Liver (tissue), 8 donors: ENCODE measurements at regions not wholly inside any gene's neighbourhood (a gene's known extent, or its start where the extent isn't known, plus 50 kb on each side); places are given as distances from the start of the nearest gene placed in this dataset.

ENCODE experiments used
- DNase-seq: peaks from one replicate; pipeline ENCODE4 v3.0.0-alpha.2; 2017; ENCODE audit warnings: low spot score
- H3K27ac ChIP-seq, 2 donors: one replicate each; pipeline ENCODE4 v1.7.0; 2013; ENCODE audit warnings: inconsistent platforms in 2 of 2, low read length in 2 of 2, control low read depth in 1 of 2, low read depth in 1 of 2, mild to moderate bottlenecking in 1 of 2
- H3K27me3 ChIP-seq, 4 donors: one replicate each; pipeline versions ENCODE4 v1.6.1 to v1.7.0; 2013; ENCODE audit warnings: low read length in 3 of 4, inconsistent platforms in 1 of 4, mild to moderate bottlenecking in 1 of 4, moderate library complexity in 1 of 4; ENCODE audit not compliant: control insufficient read depth in 4 of 4, insufficient read depth in 4 of 4
- H3K36me3 ChIP-seq, 4 donors: one replicate each; pipeline versions ENCODE4 v1.6.1 to v1.7.0; 2013; ENCODE audit warnings: low read length in 3 of 4, mild to moderate bottlenecking in 3 of 4, low read depth in 1 of 4, moderate library complexity in 1 of 4; ENCODE audit not compliant: control insufficient read depth in 4 of 4, insufficient read depth in 3 of 4
- H3K4me1 ChIP-seq, 4 donors: one replicate each; pipeline versions ENCODE4 v1.6.1 to v1.7.0; 2013; ENCODE audit warnings: low read length in 3 of 4, mild to moderate bottlenecking in 3 of 4, moderate library complexity in 1 of 4; ENCODE audit not compliant: control insufficient read depth in 4 of 4, insufficient read depth in 4 of 4
- H3K4me3 ChIP-seq, 3 donors: one replicate each; pipeline versions ENCODE4 v1.6.1 to v1.7.0; 2013; ENCODE audit warnings: low read length in 3 of 3, control low read depth in 1 of 3, low read depth in 1 of 3, mild to moderate bottlenecking in 1 of 3
- H3K9ac ChIP-seq, 2 donors: one replicate each; pipeline ENCODE4 v1.7.0; 2013; ENCODE audit warnings: low read length in 2 of 2, mild to moderate bottlenecking in 2 of 2, moderate library complexity in 2 of 2, control low read depth in 1 of 2, low read depth in 1 of 2
- H3K9me3 ChIP-seq, 4 donors: one replicate each; pipeline versions ENCODE4 v1.6.1 to v1.7.0; 2013; ENCODE audit warnings: low read length in 3 of 4; ENCODE audit not compliant: control insufficient read depth in 4 of 4
- ATF3 ChIP-seq: IDR thresholded peaks from 2 replicates; pipeline ENCODE4 v1.6.1; 2016; ENCODE audit warnings: antibody characterized with exemption
- CTCF ChIP-seq: fragments of 150-350 bp; IDR thresholded peaks from 2 replicates; pipeline ENCODE4 v1.5.1; 2017; ENCODE audit warnings: improper control_type of control experiment, low read depth, low read length; ENCODE audit not compliant: missing input control
- EGR1 ChIP-seq, 2 donors: IDR thresholded peaks; 2 replicates each; pipeline ENCODE4 v1.6.1; 2016 to 2018; ENCODE audit warnings: antibody characterized with exemption in 2 of 2, low read depth in 2 of 2
- FOXA1 ChIP-seq: IDR thresholded peaks from 2 replicates; pipeline ENCODE4 v1.6.1; 2016; ENCODE audit warnings: antibody characterized with exemption
- FOXA2 ChIP-seq: IDR thresholded peaks from 2 replicates; pipeline ENCODE4 v1.6.1; 2016; ENCODE audit warnings: antibody characterized with exemption
- GABPA ChIP-seq, 2 donors: IDR thresholded peaks in 1 of 2; conservative IDR thresholded peaks in 1 of 2; 2 replicates each; pipeline ENCODE4 v1.6.1; 2016; ENCODE audit warnings: antibody characterized with exemption in 2 of 2, mild to moderate bottlenecking in 1 of 2, moderate library complexity in 1 of 2
- HNF4A ChIP-seq, 2 donors: conservative IDR thresholded peaks; 2 replicates each; pipeline ENCODE4 v1.6.1; 2016; ENCODE audit warnings: antibody characterized with exemption in 2 of 2, mild to moderate bottlenecking in 2 of 2
- HNF4G ChIP-seq: IDR thresholded peaks from 2 replicates; pipeline ENCODE4 v1.6.1; 2016; ENCODE audit warnings: antibody characterized with exemption
- JUND ChIP-seq, 2 donors: IDR thresholded peaks; 2 replicates each; pipeline ENCODE4 v1.6.1; 2016; ENCODE audit warnings: antibody characterized with exemption in 2 of 2
- MAX ChIP-seq: IDR thresholded peaks from 2 replicates; pipeline ENCODE4 v1.6.1; 2016; ENCODE audit warnings: antibody characterized with exemption
- NR2F2 ChIP-seq: IDR thresholded peaks from 2 replicates; pipeline ENCODE4 v1.6.1; 2016; ENCODE audit warnings: antibody characterized with exemption
- RAD21 ChIP-seq, 2 donors: IDR thresholded peaks; 2 replicates each; pipeline ENCODE4 v1.6.1; 2016; ENCODE audit warnings: antibody characterized with exemption in 2 of 2, mild to moderate bottlenecking in 2 of 2
- REST ChIP-seq: IDR thresholded peaks from 2 replicates; pipeline ENCODE4 v1.6.1; 2016; ENCODE audit warnings: antibody characterized with exemption, mild to moderate bottlenecking
- RXRA ChIP-seq, 2 donors: IDR thresholded peaks; 2 replicates each; pipeline ENCODE4 v1.6.1; 2017 to 2018; ENCODE audit warnings: antibody characterized with exemption in 2 of 2, mild to moderate bottlenecking in 1 of 2
- SP1 ChIP-seq: IDR thresholded peaks from 2 replicates; pipeline ENCODE4 v1.6.1; 2018; ENCODE audit warnings: antibody characterized with exemption, mild to moderate bottlenecking
- TAF1 ChIP-seq: conservative IDR thresholded peaks from 2 replicates; pipeline ENCODE4 v1.6.1; 2016; ENCODE audit warnings: antibody characterized with exemption, mild to moderate bottlenecking
- YY1 ChIP-seq: IDR thresholded peaks from 2 replicates; pipeline ENCODE4 v1.6.1; 2016; ENCODE audit warnings: antibody characterized with exemption, mild to moderate bottlenecking
- ZBTB33 ChIP-seq: IDR thresholded peaks from 2 replicates; pipeline ENCODE4 v1.6.1; 2016; ENCODE audit warnings: antibody characterized with exemption
- WGBS: extraction: QIAGEN DNeasy Blood & Tissue Kit; methylation state at CpG from one replicate; pipeline ENCODE4 v1.1.7; 2013; 5-methylcytosine and 5-hydroxymethylcytosine counted together
- donor health status: healthy.
- donor health status: healthy.
- donor health status: healthy.
- donor health status: healthy.
- donor health status: healthy.

- peak overlapping the region in 1 of 3 donors; percentile 15 for H3K4me3 ChIP-seq
- H3K27ac ChIP-seq: no peak overlapping the region
- H3K27me3 ChIP-seq: no peaks in the 10 kb centered on the region
- TF ChIP-seq FOXA1 (no peak), REST (no peak), GABPA (IDR thresholded peaks at IDR 0.05 in 1 of 2, conservative IDR thresholded peaks at IDR 0.05 in 1 of 2) (no peak), YY1 (no peak), ZBTB33 (no peak), CTCF (no peak), RAD21 (IDR thresholded peaks at IDR 0.05) (no peak), SP1 (no peak), RXRA (IDR thresholded peaks at IDR 0.05) (no peak), HNF4A (conservative IDR thresholded peaks at IDR 0.05) (no peak), EGR1 (IDR thresholded peaks at IDR 0.05; ENCODE audit: low read depth in 2 of 2) (no peak), HNF4G (no peak), NR2F2 (no peak), FOXA2 (no peak), MAX (no peak), ATF3 (no peak), JUND (IDR thresholded peaks at IDR 0.05) (no peak), TAF1 (no peak)
- DNase-seq: no peak
- no peak overlapping the region for H3K9ac ChIP-seq
- H3K9me3 ChIP-seq: peaks cover 0 to 13% (median 2%) of the 10 kb centered on the region in 4 donors
- WGBS: 81% methylated on average over 4 of the region's 4 CpGs
- H3K36me3 ChIP-seq: no peaks in the 10 kb centered on the region
- no peaks in the 10 kb centered on the region for H3K4me1 ChIP-seq
Measured at GRCh38 chr16:25488435-25488834, 203.3 kb upstream of the HS3ST4 start.

- 62% methylated on average over 1 of the region's 1 CpG for WGBS
- H3K9ac ChIP-seq: no peak overlapping the region
- TF ChIP-seq ATF3: no peak
- no peak for TF ChIP-seq TAF1
- TF ChIP-seq JUND (IDR thresholded peaks at IDR 0.05): no peak
- no peak for TF ChIP-seq FOXA1
- no peak for TF ChIP-seq REST
- no peak for TF ChIP-seq MAX
- TF ChIP-seq HNF4A (conservative IDR thresholded peaks at IDR 0.05): no peak
- TF ChIP-seq CTCF: no peak
- no peak for TF ChIP-seq HNF4G
- no peak for TF ChIP-seq YY1
Measured at GRCh38 chr16:25487888-25488287, 203.9 kb upstream of the HS3ST4 start.

More at GRCh38 chr16:25487888-25488287, 203.9 kb upstream of the HS3ST4 start:
- Histone ChIP-seq H3K4me3 (no peak overlapping the region), H3K4me1 (no peaks in the 10 kb centered on the region), H3K36me3 (no peaks in the 10 kb centered on the region), H3K27ac (no peak overlapping the region), H3K9me3 (peaks cover 0 to 13% (median 2%) of the 10 kb centered on the region in 4 donors), H3K27me3 (no peaks in the 10 kb centered on the region)
- no peak for DNase-seq
